DMS114 treated with DMSO at 0.1 percent for 48 hours (cell line): ENCODE measurements at regions not wholly inside any gene's neighbourhood (a gene's known extent, or its start where the extent isn't known, plus 50 kb on each side); places are given as distances from the start of the nearest gene placed in this dataset.
"Not testable (repeated sequence)": the region's sequence is repeated elsewhere in the genome, so short reads cannot be mapped to it uniquely, and the experiment has no call there.

Experiments
- DNase-seq: peaks from one replicate; lab custom pipeline; 2025; ENCODE audit not compliant: unreplicated experiment; lab: John Stamatoyannopoulos, UW

DNA sequence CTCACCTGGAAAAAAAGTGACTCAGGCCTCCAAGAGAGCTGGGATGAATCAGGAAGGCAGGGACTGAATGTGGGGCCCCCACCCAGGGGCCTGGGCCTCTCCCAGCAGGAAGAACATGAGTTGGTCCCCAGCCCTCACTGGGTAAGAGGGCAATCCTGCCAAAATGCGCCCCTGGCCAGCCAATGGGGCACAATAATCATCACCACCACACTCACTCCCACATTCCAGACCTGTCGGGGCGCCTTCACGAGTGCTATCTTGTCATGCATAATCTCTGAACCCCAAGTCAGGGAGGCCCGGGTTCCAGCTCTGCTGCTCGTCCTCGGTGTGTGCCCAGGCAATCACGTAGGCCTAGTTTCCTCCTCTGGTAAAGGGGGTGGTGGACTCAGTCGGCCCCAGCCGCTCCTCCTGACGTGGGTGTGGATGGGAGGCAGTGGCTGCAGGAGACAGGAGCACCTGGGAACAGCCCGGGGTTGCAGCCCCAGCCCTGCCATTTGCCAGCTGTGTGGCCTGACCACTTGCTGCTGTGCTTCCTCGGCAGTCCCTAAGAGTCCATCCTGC lies 115.1 kb downstream of the CYP26B1 start:
- DNase-seq: no peak

DNA sequence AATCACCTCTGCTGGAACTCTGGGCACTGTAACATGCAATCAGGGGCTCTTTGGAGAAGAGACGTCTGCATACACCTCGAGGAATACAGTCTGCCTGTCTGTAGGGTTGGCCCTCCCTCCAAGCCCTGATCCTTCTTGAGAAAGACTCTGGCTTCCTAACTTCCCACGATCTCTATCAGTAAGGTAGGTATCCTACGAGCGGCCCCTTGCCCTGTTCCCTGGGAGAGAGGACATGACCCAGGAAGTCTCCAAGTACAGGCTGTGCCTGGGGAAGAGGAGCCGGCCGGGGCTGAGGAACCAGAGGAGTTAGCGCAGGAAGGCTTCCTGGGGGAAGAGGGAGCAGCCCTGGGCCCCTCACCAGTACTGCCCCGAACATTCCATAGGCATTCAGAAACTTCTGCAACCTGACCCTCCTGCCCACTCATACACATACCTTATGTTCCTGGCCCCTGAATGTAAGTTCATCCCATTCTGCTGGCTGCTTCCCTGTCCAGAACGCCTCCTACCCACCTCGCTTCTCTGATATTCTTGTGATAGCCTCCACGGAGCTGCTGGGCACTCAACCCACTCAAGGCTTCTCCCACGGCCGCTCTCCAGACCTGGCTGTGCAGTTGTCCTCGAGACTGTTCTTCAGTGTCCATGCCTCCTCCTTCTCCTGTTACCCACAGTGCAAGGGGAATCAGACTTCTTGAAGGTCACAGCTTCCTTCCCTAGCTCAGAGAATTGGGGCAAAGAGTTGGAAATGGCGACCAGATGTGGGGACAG lies 116.1 kb downstream of the CYP26B1 start:
- no peak for DNase-seq

DNA sequence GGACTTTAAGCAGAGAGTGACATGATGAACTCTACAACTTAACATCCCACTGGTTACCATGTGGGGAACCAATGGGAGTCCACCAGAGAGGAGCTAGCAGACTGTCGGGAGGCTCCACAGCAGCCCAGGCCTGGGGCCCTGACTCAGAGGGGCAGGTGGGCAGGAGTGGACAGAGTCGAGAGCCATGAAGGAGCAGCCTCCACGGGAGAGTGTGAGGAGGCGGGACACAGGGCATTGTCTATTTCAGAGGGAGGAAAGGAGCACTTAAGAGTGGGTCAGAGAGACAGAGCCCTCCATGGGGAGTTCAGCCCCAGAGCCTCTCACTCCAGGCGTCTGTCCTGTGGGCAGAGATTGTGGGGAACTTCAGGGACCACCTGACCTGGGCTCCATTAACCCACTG lies 118.7 kb downstream of the CYP26B1 start:
- DNase-seq: no peak

DNA sequence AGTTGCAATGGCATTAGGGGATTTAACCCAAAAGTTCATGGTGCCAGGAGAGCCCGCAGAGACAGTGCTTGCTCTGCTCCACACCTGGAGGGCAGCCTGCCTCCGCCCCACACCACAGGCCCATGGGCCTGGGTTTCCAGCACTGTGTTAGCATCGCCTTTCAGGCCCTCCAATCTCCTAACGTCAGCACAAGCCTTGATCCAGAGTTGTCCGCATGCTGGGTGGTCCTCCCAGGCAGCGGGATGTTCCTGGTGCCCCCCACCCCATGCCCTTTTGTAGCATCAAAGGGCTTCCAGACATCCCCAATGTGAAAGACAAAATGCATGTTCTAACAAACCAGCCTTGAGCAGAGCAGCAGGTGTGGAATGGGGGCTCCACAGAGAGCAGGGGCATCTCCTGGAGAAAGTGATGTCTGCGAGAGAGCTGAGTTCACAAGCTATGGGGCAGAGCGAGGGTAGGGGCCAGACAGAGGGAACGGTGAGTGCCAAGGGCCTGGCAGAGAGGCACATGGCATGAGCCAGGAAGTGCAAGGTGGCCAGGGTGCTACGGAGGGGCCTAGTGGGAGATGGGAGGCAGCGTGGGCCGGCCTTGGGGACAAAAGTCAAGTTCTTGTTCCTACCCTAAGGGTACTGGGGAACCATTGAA lies 119.2 kb downstream of the CYP26B1 start:
- no peak for DNase-seq

DNA sequence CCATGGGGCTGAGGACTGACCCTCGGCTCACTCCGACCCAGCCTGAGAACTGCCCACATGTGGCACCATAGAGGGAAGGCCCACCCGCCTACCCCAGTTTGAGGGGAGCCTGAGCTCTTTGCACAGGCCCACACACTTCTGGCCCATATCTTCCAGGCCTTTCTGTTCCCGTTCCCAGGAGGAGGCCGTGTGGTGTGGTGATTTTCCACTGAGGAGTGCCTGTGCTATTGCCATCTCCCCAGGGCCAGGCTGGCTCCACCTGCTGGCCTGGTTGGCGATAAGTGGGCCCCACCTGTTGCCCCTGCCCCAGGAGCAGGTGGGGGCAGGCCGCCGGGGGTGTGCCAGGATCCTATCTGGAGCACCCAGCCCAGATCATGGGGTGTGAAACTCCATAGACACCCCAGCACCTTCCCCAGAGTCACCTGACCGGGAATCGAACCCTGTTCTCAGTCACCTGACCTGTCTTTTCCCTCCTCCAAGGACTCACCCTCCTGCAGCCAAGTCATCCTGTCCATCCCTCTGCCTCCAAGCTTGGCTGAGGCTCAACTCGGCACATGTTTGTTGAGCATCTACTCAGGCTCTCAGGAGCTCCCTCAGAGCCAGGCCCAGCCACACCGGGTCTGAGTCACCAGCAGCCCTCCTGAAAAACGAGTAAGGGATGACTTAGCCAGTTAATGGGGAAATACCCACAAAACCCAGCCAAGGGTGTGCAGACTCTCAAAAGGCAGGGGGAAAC lies 120.1 kb downstream of the CYP26B1 start:
- no peak for DNase-seq

DNA sequence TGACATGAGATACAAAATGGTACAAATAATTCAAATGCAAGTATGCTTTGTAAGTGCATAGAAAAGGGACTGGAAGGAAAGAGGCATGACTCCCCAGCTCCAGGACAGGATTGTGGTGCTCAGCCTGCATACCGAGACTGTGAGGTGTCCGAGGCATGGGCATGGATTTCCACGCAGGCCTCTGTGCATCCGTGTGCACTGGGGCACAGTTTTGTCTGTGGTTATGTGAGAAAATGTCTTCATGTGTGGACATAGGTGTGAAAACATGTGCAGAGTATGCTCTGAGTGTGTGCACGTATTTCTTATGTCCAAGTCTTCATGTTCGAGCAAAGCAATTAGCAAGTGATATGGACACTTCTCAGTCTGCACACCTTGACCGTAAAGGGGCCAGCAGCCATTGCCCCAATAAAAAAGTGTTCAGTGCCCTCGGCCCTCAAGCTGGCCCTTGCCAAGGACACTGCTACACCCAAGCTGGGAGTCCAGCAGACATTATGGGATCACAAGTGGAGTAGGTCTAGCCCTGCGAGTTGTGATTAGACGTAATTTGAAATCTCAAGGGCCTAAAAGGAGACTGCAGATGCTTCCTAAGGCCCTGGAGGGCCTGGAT lies 120.7 kb downstream of the CYP26B1 start:
- DNase-seq: no peak

DNA sequence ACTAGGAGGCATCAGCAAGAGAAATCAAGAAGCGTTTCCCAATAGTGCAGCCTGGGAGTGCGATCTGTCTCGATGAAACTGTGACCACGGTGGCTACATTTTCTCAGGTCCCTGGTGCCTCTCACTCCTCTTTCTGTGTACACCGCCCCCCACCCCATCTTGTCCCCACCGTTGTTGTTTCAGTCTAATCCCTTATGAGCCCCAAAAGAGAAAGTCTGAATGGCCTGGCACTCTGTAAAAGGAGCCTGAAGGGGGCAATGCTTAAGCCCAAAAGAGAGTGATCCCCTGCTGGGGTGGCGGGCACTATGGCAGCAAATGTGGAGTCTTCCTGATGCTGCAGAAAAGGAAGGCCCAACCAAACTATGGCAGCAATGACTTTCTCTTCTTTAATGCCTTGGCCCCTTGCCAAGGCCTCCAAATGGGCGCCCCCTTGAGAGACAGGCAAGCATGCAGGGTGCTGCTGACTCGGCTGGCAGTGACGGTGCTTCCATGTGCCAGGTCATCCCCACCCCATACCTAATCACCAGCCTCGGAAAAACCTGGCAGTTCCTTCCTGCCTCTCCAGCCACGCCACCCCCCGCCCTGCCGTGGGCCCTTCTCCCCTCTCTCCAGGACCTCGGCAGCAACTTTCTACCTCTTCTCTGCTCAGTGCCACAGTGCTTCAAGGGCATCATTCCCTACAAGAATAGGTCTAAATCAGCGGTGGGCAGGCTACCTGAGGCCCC lies 123.0 kb downstream of the CYP26B1 start:
- no peak for DNase-seq

DNA sequence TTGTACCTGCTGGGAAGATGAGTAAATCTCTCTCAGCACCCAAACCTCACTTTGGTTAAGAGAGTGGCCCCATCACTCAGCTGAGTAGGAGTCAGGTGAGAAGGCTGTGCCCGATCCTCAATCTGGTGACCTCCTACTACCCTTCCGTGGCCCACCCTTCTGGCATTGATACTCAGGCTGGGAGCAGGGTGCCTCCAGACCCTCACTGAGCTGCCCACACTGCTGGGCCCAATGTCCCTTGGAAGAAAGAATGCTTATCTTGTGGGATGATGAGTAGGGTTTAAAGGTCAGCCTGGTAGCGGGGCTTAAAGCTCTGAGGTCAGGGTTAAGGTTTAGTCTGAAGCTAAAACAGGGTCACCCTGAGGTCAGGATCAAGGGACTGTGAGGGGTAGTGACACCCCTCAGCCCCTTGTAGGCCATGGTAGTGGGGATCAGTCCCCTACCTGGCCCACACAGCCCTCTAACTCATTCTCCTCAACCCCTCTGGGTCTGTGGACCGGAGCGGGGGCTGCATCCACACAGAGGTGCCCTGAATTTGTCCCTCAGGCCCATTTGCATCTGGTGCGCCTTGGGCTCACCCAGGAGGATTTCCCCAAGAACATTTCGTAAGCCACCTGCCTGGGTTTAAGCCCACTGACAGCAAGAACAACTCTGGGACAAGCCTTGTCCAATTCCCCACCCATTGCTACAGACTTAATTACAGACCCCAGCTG lies 123.8 kb downstream of the CYP26B1 start:
- DNase-seq: no peak

DNA sequence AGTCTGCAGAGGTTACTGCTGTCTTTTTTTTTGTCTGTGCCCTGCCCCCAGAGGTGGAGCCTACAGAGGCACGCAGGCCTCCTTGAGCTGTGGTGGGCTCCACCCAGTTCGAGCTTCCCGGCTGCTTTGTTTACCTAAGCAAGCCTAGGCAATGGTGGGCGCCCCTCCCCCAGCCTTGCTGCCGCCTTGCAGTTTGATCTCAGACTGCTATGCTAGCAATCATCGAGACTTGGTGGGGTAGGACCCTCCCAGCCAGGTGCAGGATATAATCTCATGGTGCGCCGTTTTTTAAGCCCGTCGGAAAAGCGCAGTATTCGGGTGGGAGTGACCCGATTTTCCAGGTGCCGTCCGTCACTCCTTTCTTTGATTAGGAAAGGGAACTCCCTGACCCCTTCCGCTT lies 126.3 kb downstream of the CYP26B1 start:
- DNase-seq: not testable (repeated sequence)

DNA sequence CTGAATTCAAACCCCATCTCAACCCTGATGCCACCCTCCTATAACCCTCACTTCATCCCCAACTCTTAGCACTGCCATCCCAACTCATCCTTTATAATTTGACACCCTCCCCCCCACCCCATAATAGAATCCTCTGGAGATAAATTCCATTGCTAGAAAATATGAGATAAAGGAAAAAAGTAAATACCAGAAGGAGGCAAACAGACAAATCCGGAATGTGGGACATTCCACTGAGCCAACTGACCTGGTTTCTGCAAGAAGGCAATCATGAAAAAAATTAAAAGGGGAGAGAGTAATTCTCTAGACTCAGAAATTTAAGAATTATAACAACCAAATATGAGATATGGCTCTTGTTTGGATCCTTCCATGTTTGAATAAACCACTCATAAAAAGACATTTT lies 132.4 kb downstream of the CYP26B1 start:
- no peak for DNase-seq

DNA sequence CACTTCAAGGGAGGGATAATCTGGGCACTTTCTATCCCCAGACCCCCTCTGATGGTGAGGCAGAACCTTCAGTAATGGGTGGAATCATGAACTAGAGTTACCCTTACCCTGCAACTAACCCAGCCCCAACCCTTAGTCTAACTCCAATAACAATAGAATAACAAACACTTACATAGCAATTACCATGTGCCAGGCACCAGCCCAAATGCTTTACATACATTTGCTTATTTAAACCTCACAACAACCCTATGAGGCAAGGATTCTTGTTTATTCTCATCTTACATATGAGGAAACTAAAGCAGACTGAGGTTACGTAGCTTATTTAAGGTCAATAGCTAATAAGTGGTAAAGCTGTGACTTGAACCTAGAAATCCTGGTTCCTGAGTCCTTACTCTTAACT lies 132.8 kb downstream of the CYP26B1 start:
- DNase-seq: no peak

DNA sequence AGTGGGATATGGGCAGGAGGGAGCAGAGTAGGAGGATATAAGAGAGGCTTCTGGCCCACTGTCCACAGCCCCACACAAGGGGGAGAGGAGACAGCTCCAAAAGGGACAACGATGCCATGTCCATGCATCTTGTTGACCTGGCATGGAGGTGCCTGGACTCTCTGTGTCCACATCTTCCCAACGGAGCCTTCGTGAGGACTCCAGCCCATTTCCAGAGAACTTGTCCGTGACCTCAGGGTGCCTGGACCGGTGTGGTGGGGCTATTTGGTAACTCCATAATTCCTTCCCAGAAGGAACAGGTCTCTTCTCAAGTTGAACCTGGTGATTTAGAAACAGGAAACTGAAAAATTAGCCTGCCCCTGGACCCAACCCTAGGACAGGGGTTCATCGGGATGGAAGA lies 133.9 kb downstream of the CYP26B1 start:
- no peak for DNase-seq

DNA sequence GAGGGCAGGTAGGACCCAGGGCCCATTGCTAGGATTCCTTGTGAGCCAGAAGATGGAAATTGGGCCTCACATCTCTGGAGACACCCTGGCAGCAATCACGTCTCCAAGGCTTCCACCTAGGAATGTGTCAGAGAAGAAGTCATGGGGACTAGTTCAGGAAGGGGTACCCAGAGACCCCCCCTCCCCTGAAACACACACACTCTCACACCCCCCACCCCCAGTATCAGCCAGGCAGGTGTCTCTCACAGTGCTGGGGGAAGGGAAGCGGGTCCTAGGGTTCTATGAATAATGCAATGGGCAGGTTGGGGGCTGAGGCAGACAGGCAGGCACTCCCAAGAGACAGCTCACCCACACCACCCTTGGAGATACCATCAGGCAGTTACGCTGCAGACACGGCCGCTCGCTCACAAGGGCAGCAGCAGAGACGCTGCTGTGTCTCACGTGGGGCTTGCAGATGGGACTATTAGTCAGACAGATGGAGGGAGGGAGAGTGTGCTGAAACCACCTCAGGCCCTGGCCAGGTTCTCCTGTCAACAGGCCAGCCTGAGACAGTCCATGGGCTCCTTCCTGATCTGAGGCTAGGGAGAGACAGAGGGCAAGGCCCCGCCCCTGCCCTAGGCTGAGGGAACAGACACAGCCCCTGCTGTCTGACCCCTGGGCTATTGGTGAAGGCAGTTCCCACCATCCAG lies 134.6 kb downstream of the CYP26B1 start:
- DNase-seq: no peak

DNA sequence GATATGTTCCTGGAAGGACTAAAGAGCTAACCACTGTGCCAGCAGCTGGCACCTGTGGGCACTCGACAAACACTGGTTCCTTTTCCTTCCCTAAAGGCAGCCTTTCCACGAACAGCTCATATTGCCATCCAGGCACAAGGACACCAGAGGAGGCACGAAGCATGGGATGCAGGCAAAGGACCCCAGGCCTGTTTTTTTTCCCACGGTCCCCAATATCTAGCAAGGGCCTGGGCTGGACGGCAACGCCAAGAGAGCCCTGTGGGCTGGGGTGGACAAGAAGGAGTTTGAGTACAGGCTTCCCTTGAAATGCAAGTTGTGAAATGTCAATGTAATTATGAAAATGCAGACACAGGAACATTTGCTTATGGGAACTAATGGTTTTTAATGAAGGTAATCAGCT lies 135.9 kb downstream of the CYP26B1 start:
- DNase-seq: no peak

DNA sequence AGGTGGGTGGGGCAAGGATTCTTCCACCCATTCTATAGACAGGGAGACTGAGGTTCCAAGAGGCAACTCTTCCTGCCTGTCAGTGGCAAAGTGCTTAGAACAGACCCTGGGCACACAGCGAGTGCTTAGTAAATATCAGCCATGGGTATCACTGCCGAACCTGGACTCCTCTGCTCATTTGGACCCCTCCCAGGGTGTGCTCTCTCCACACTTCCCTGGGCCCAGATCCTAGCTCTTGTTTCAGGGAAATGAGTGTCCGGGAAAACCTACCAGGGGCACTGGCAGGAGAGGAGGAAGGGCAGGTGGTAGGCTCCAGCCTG lies 136.3 kb downstream of the CYP26B1 start:
- no peak for DNase-seq

DNA sequence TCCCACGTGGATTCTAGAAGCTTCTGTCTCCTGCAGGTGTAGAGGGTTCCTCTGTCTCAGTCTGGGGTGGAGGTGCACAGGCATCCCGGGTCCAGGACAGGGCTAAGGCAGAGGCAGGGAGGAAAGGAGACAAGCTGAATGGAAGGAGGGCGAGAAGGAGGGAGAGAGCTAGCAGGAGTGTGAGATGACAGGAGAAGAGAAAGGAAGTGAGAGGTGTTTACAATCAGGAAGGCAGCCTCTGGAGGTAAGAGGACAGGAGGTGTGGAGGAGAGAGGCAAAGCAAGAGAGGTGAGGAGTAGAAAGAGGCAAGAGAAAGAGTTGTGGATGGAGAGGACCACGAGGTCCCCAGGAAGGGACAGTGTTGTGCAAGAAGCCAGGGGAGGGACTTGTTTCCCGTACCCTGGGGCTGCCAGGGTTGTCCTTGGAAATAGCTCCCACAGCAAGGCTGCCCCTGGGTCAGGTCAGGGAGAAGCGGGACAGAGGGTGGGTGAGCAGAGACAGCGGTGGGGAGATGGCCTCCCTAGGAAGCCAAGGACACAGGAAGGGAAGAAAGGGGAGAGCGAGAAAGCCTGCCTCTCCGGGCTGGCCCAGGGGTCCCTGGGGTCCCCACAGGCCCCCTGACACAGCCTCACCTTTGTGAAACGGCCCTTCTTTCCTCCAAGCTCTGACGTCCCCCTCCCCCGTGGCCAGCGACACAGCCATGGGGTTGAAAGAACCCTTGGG lies 136.9 kb downstream of the CYP26B1 start:
- no peak for DNase-seq

DNA sequence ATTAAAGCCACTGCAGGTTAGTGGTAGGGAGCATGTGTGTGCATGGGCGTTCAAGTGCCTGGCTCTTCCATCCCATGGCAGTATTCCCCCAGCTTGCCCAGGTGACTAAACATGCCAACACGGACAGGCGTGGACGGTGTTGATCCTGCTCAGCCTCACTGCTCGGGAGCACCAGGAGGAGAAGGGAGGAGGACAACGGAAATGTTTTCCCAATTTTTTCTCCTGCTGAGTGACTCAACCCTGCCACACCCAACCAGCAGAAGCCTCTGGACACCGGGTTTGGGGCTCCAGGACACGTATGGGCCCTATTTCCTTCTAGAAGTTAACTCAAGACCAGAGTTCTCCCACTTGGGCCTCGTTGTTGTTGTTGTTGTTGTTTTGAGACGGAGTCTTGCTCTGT lies 139.1 kb downstream of the CYP26B1 start:
- DNase-seq: no peak

DNA sequence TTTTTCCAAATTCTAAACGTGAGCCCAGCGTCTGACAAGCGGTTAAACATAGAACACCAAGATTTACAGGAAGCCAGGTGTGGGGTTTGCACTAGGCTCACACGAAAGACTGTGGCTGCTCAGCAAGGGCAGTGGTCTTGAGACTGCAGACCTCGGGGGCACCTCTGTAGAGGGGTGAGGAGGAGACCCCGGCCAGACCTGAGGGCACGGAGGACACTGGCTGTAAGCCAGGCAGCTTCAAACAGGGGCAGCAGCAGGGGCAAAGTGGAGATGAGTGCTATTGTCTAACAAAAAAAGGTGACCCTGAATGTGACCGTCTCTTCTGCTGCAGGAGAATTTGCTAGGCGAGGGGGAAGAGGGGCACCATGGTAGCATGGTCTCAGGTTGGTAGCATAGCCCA lies 140.3 kb downstream of the CYP26B1 start:
- DNase-seq: no peak

DNA sequence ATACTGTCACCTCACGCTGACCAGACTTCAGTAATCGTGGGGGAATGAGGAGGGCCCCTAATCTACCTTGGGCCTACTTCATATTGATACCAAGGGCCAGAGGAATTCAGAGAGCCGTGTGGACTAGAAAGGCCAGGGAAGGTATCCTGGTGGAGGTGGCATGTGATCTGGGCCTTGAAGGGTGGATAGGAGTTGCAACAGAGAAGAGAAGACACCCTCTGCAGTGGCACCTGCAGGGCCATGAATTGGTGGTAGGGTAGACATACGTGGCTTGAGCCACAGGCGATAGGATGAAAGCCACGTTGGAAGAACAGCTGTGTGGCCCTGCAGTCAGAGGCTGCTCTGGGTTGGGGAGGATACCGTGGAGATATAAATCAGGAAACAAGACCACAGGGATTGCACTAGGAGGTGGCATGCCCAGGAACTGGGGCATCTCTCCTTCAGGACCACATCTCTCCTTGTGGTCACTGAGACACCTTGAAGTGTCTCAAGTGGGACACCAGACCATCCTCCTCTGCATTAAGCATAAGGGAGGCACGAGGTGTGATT lies 141.4 kb downstream of the CYP26B1 start:
- no peak for DNase-seq
